HCT116 (cell line): ENCODE measurements at regions not wholly inside any gene's neighbourhood (a gene's known extent, or its start where the extent isn't known, plus 50 kb on each side); places are given as distances from the start of the nearest gene placed in this dataset.

Experiments used
- ATAC-seq: fragments of 200-7000 bp; cut with Tn5 transposase; 2 replicates; pipeline ENCODE4 v1.9.1; 2020; ENCODE audit warnings: mild to moderate bottlenecking, moderate library complexity
- BruUV-seq: library from RNA; stranded (reverse); fragments of 400-500 nt; replicated peaks from 2 replicates; lab custom pipeline; 2021; lab: Mats Ljungman, UMichigan
- CTCF ChIA-PET: fragments of 300-600 bp; sonication (Branson Sonifier 250); formaldehyde crosslinking; loops from one replicate; lab custom pipeline; 2021; ENCODE audit warnings: antibody characterized with exemption; lab: Charles Lee
- POLR2A ChIA-PET: fragments of 300-600, 350-600 bp; sonication (Branson Sonifier 250); formaldehyde crosslinking; loops from one replicate; lab custom pipeline; 2021; ENCODE audit warnings: antibody characterized with exemption; lab: Charles Lee
- RAD21 ChIA-PET, 2 experiments: fragments of 300-600 bp; sonication (Branson Sonifier 250); formaldehyde crosslinking; loops; one replicate each; lab custom pipeline; 2023; ENCODE audit warnings: low total read pairs in 2 of 2; ENCODE audit not compliant: uncharacterized antibody in 2 of 2, unreplicated experiment in 2 of 2, low non-redundant PET in 1 of 2; lab: Charles Lee
- DNase-seq: peaks from one replicate; pipeline ENCODE4 v3.0.0-alpha.2; 2010; ENCODE audit warnings: low read depth, low spot score
- H2AFZ ChIP-seq: fragments of 200-600 bp; shearing (Covaris generic), sonication (generic); 2 replicates; pipeline ENCODE4 v1.6.1; 2017; ENCODE audit warnings: low read depth, mixed run types, mixed read lengths, antibody characterized with exemption, low read length; ENCODE audit not compliant: poor library complexity, severe bottlenecking
- H3K27ac ChIP-seq: 2 replicates; pipeline ENCODE4 v1.5.1; 2012; ENCODE audit warnings: low read depth, low read length
- H3K27me3 ChIP-seq: fragments of 200-600 bp; sonication (generic); 2 replicates; pipeline ENCODE4 v1.6.1; 2016; ENCODE audit warnings: mixed run types, low read length, mixed read lengths; ENCODE audit not compliant: insufficient read depth
- H3K36me3 ChIP-seq, 2 experiments: fragments of 200-500 bp in 1 of 2; fragments of 200-600 bp in 1 of 2; sonication (Bioruptor generic) in 1 of 2; sonication (generic) in 1 of 2; 2 replicates each; pipeline versions ENCODE4 v1.5.1 to v1.6.1; 2014 to 2016; ENCODE audit warnings: low read length in 2 of 2, inconsistent platforms in 1 of 2, mixed read lengths in 1 of 2, mixed run types in 1 of 2; ENCODE audit not compliant: insufficient read depth in 2 of 2, control insufficient read depth in 1 of 2
- H3K4me1 ChIP-seq, 2 experiments: fragments of 200-600 bp in 1 of 2; sonication (generic) in 1 of 2; 2 replicates each; pipeline versions ENCODE4 v1.5.1 to v1.6.1; 2012 to 2017; ENCODE audit warnings: low read length in 2 of 2, inconsistent platforms in 1 of 2, mild to moderate bottlenecking in 1 of 2, mixed read lengths in 1 of 2, mixed run types in 1 of 2, moderate library complexity in 1 of 2; ENCODE audit not compliant: insufficient read depth in 2 of 2, control insufficient read depth in 1 of 2
- H3K4me2 ChIP-seq: fragments of 200-600 bp; sonication (generic); 2 replicates; pipeline ENCODE4 v1.6.1; 2017; ENCODE audit warnings: mixed run types, low read length, mixed read lengths
- H3K4me3 ChIP-seq, 2 experiments: fragments of 200-600 bp in 1 of 2; sonication (generic) in 1 of 2; replicated peaks in 1 of 2; 2 replicates each; pipeline ENCODE4 v1.5.1; 2011 to 2016; ENCODE audit warnings: low read length in 2 of 2, control low read depth in 1 of 2, low read depth in 1 of 2, mild to moderate bottlenecking in 1 of 2, mixed read lengths in 1 of 2, mixed run types in 1 of 2
- H3K79me2 ChIP-seq: fragments of 200-600 bp; sonication (generic); 2 replicates; pipeline ENCODE4 v1.6.1; 2017; ENCODE audit warnings: mild to moderate bottlenecking, mixed run types, low read length, moderate library complexity, mixed read lengths; ENCODE audit not compliant: insufficient read depth
- H3K9ac ChIP-seq: fragments of 200-600 bp; sonication (generic); 2 replicates; pipeline ENCODE4 v1.6.1; 2016; ENCODE audit warnings: low read length, mixed read lengths
- H3K9me2 ChIP-seq: fragments of 200-600 bp; sonication (generic), shearing (Covaris generic); 2 replicates; pipeline ENCODE4 v1.6.1; 2017; ENCODE audit warnings: mixed run types, mild to moderate bottlenecking, moderate library complexity; ENCODE audit not compliant: insufficient read depth
- H3K9me3 ChIP-seq, 2 experiments: fragments of 200-500 bp in 1 of 2; fragments of 200-600 bp in 1 of 2; sonication (Bioruptor generic) in 1 of 2; sonication (generic) in 1 of 2; 2 replicates each; pipeline ENCODE4 v1.6.1; 2014 to 2017; ENCODE audit warnings: low read length in 2 of 2, mixed read lengths in 2 of 2, inconsistent platforms in 1 of 2, low read depth in 1 of 2, mild to moderate bottlenecking in 1 of 2, mixed run types in 1 of 2, moderate library complexity in 1 of 2; ENCODE audit not compliant: control insufficient read depth in 1 of 2, insufficient read depth in 1 of 2
- H4K20me1 ChIP-seq: fragments of 200-600 bp; sonication (generic), shearing (Covaris generic); 2 replicates; pipeline ENCODE4 v1.6.1; 2017; ENCODE audit warnings: mixed run types, mild to moderate bottlenecking, moderate library complexity; ENCODE audit not compliant: insufficient read depth
- CBX3 ChIP-seq: IDR thresholded peaks from 2 replicates; pipeline ENCODE4 v1.6.1; 2012; ENCODE audit warnings: low read depth
- CEBPB ChIP-seq: IDR thresholded peaks from 2 replicates; pipeline ENCODE4 v1.6.1; 2012; ENCODE audit warnings: low read depth
- FOSL1 ChIP-seq: IDR thresholded peaks from 2 replicates; pipeline ENCODE4 v1.6.1; 2012; ENCODE audit warnings: low read depth
- JUND ChIP-seq: IDR thresholded peaks from 2 replicates; pipeline ENCODE4 v1.6.1; 2012
- POLR2AphosphoS5 ChIP-seq: IDR thresholded peaks from 2 replicates; pipeline ENCODE4 v1.6.1; 2011; ENCODE audit warnings: mild to moderate bottlenecking, low read depth, low read length, moderate library complexity
- TCF7L2 ChIP-seq: IDR thresholded peaks from 2 replicates; pipeline ENCODE4 v1.7.0; 2011; ENCODE audit warnings: borderline replicate concordance, inconsistent platforms; ENCODE audit not compliant: insufficient read depth, insufficient read length; ENCODE audit errors: extremely low read depth
- YY1 ChIP-seq: IDR thresholded peaks from 2 replicates; pipeline ENCODE4 v1.6.1; 2011; ENCODE audit warnings: low read length, low read depth, moderate library complexity, mild to moderate bottlenecking; ENCODE audit not compliant: insufficient replicate concordance; ENCODE audit errors: extremely low read depth
- ZNF274 ChIP-seq: fragments of 200-500 bp; sonication (Bioruptor generic); IDR thresholded peaks from 2 replicates; pipeline ENCODE4 v1.6.1; 2014; ENCODE audit warnings: mild to moderate bottlenecking, low read depth, low read length, inconsistent platforms
- intact Hi-C: fragments of 100-400 bp; cut with micrococcal nuclease; formaldehyde crosslinking; loops from 2 replicates; pipeline ENCODE4 v1.10.0; 2022
- TF ChIP-seq, protein P1 (sequence below): IDR thresholded peaks from 2 replicates; pipeline ENCODE4 v1.6.1; 2011; ENCODE audit warnings: mild to moderate bottlenecking, low read length, moderate library complexity; ENCODE audit not compliant: insufficient replicate concordance; ENCODE audit errors: extremely low read depth
- TF ChIP-seq, protein P2 (sequence below), 3 experiments: fragments of 200-600 bp in 1 of 3; sonication (generic) in 1 of 3; IDR thresholded peaks in 2 of 3; conservative IDR thresholded peaks in 1 of 3; 2 replicates each; pipeline ENCODE4 v1.5.1; 2012 to 2017; ENCODE audit warnings: low read depth in 2 of 3, low read length in 2 of 3, antibody characterized with exemption in 1 of 3, borderline replicate concordance in 1 of 3, control low read depth in 1 of 3, mild to moderate bottlenecking in 1 of 3, mixed read lengths in 1 of 3, mixed run types in 1 of 3, moderate library complexity in 1 of 3; ENCODE audit not compliant: insufficient read depth in 1 of 3
- TF ChIP-seq, protein P3 (sequence below): IDR thresholded peaks from 2 replicates; pipeline ENCODE4 v1.6.1; 2012
- TF ChIP-seq, protein P4 (sequence below): IDR thresholded peaks from 2 replicates; pipeline ENCODE4 v1.6.1; 2012

DNA sequence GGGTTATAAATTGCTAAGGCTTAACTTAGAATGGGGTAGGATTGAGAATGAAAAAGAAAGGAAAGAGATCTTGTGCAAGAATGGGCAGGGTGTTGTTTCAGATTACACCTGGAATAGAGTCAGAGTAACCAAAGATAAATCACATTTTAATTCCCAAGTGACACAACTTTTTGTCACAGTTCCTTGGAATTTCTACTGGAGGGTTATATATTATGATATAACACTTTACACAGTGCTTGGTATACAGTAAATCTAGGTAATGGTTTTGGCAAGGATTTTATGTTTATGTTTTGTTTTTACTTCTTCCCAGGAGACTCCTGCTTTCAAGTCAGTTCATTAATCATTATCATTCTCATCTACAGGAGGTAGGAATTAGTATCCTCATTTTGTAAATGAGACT, 115.7 kb upstream of the KCNJ16 start (continued):
- no peak for TF ChIP-seq CEBPB
- TF ChIP-seq, protein P1, sequence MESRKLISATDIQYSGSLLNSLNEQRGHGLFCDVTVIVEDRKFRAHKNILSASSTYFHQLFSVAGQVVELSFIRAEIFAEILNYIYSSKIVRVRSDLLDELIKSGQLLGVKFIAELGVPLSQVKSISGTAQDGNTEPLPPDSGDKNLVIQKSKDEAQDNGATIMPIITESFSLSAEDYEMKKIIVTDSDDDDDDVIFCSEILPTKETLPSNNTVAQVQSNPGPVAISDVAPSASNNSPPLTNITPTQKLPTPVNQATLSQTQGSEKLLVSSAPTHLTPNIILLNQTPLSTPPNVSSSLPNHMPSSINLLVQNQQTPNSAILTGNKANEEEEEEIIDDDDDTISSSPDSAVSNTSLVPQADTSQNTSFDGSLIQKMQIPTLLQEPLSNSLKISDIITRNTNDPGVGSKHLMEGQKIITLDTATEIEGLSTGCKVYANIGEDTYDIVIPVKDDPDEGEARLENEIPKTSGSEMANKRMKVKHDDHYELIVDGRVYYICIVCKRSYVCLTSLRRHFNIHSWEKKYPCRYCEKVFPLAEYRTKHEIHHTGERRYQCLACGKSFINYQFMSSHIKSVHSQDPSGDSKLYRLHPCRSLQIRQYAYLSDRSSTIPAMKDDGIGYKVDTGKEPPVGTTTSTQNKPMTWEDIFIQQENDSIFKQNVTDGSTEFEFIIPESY: no peak

DNA sequence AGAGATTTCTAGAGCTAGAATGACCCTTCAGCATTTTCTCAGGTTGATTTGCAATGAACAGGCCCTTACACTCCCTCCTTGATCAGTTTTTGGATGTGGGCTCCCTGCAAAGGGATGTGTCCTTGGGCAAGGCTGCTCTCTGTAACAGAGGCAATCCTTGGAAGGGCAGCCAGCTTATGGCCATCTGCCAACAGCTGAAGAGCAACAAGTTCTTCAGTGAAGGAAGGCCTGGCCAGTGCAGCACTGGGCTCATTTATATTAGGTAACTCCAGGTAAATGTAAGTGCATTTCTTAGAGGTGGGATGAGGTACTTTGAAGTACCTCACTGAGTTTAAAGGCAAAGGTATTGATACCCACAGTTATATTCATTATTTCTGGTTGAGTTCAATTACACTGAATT, 114.3 kb upstream of the KCNJ16 start:
- POLR2A ChIA-PET: no interaction called here

More for the DNA sequence above, 114.3 kb upstream of the KCNJ16 start:
- Histone ChIP-seq H3K9me3 (peaks cover 10 to 31% of the 10 kb centered on the region in 2 experiments; a peak in 2 of 4 replicates), H3K79me2 (no peaks in the 10 kb centered on the region), H3K27ac (no peak overlapping the region), H2AFZ (no peak overlapping the region), H3K9me2 (no peaks in the 10 kb centered on the region), H3K4me3 (no peak overlapping the region), H3K9ac (no peak overlapping the region), H3K27me3 (no peaks in the 10 kb centered on the region), H3K4me1 (no peaks in the 10 kb centered on the region), H3K36me3 (no peaks in the 10 kb centered on the region), H3K4me2 (no peak overlapping the region), H4K20me1 (no peaks in the 10 kb centered on the region)
- intact Hi-C loops: no loop called here
- CTCF ChIA-PET: no interaction called here
- ATAC-seq: no peak
- no peak for DNase-seq
- RAD21 ChIA-PET: no interaction called here
- BruUV-seq: no TSS peak
- TF ChIP-seq, protein P2, sequence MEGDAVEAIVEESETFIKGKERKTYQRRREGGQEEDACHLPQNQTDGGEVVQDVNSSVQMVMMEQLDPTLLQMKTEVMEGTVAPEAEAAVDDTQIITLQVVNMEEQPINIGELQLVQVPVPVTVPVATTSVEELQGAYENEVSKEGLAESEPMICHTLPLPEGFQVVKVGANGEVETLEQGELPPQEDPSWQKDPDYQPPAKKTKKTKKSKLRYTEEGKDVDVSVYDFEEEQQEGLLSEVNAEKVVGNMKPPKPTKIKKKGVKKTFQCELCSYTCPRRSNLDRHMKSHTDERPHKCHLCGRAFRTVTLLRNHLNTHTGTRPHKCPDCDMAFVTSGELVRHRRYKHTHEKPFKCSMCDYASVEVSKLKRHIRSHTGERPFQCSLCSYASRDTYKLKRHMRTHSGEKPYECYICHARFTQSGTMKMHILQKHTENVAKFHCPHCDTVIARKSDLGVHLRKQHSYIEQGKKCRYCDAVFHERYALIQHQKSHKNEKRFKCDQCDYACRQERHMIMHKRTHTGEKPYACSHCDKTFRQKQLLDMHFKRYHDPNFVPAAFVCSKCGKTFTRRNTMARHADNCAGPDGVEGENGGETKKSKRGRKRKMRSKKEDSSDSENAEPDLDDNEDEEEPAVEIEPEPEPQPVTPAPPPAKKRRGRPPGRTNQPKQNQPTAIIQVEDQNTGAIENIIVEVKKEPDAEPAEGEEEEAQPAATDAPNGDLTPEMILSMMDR (IDR thresholded peaks at IDR 0.05 in 2 of 3, conservative IDR thresholded peaks at IDR 0.05 in 1 of 3; ENCODE audit: borderline replicate concordance in 1 of 3, insufficient read depth in 1 of 3, low read depth in 2 of 3, low read length in 2 of 3): no peak
- no peak for TF ChIP-seq CBX3
- TF ChIP-seq, protein P3, sequence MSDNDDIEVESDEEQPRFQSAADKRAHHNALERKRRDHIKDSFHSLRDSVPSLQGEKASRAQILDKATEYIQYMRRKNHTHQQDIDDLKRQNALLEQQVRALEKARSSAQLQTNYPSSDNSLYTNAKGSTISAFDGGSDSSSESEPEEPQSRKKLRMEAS: no peak
- no peak for TF ChIP-seq YY1
- TF ChIP-seq, protein P4, sequence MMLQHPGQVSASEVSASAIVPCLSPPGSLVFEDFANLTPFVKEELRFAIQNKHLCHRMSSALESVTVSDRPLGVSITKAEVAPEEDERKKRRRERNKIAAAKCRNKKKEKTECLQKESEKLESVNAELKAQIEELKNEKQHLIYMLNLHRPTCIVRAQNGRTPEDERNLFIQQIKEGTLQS: no peak
- TF ChIP-seq JUND: no peak
- no peak for TF ChIP-seq ZNF274
- TF ChIP-seq POLR2AphosphoS5: no peak
- no peak for TF ChIP-seq FOSL1
- TF ChIP-seq TCF7L2: no peak
